Muscle of leg (tissue), 3 donors: ENCODE measurements at regions not wholly inside any gene's neighbourhood (a gene's known extent, or its start where the extent isn't known, plus 50 kb on each side); places are given as distances from the start of the nearest gene placed in this dataset.

Source experiments
- DNase-seq: peaks from one replicate; pipeline ENCODE4 v3.0.0; 2013
- H3K27ac ChIP-seq: one replicate; pipeline ENCODE4 v1.5.1; 2013; ENCODE audit warnings: mild to moderate bottlenecking, low read length, control low read depth
- H3K27me3 ChIP-seq: one replicate; pipeline ENCODE4 v1.6.1; 2013; ENCODE audit warnings: low read length; ENCODE audit not compliant: control insufficient read depth, insufficient read depth
- H3K36me3 ChIP-seq: one replicate; pipeline ENCODE4 v1.6.1; 2013; ENCODE audit warnings: low read length; ENCODE audit not compliant: control insufficient read depth, insufficient read depth
- H3K4me1 ChIP-seq: one replicate; pipeline ENCODE4 v1.6.1; 2013; ENCODE audit warnings: low read length; ENCODE audit not compliant: control insufficient read depth, insufficient read depth
- H3K4me3 ChIP-seq: one replicate; pipeline ENCODE4 v1.5.1; 2013; ENCODE audit warnings: low read length, control low read depth
- H3K9me3 ChIP-seq: replicated peaks from 2 replicates; pipeline ENCODE4 v1.6.1; 2013; ENCODE audit warnings: low read depth, low read length; ENCODE audit not compliant: control insufficient read depth
- WGBS: methylation state at CpG from one replicate; pipeline ENCODE4 v1.1.5; 2013; ENCODE audit warnings: missing lambda C conversion rate; ENCODE audit not compliant: insufficient coverage; 5-methylcytosine and 5-hydroxymethylcytosine counted together

- H3K27ac ChIP-seq, result no peak overlapping the region
- DNase-seq, result peak; percentile 26
- 67% methylated on average over 2 of the region's 2 CpGs for WGBS
- H3K4me3 ChIP-seq, result no peak overlapping the region
- no peaks in the 10 kb centered on the region for H3K9me3 ChIP-seq
- peaks cover 6% of the 10 kb centered on the region for H3K4me1 ChIP-seq
- no peaks in the 10 kb centered on the region for H3K27me3 ChIP-seq
- no peaks in the 10 kb centered on the region for H3K36me3 ChIP-seq
Measured at GRCh38 chr5:58022055-58022454, 437.8 kb downstream of the PLK2 start.

GRCh38 chr5:58021466-58021865, 438.4 kb downstream of the PLK2 start:
- no CpG with 5 or more reads among the region's 3 CpGs for WGBS
- Histone ChIP-seq H3K27me3 (no peaks in the 10 kb centered on the region), H3K4me3 (no peak overlapping the region), H3K27ac (no peak overlapping the region), H3K9me3 (no peaks in the 10 kb centered on the region), H3K4me1 (peaks cover 7% of the 10 kb centered on the region), H3K36me3 (no peaks in the 10 kb centered on the region)
- no peak for DNase-seq

GRCh38 chr5:58019614-58020013, 440.3 kb downstream of the PLK2 start:
- Histone ChIP-seq H3K4me3 (no peak overlapping the region), H3K27me3 (no peaks in the 10 kb centered on the region), H3K9me3 (no peaks in the 10 kb centered on the region), H3K36me3 (no peaks in the 10 kb centered on the region), H3K4me1 (peaks cover 8% of the 10 kb centered on the region), H3K27ac (no peak overlapping the region)
- DNase-seq, result peak; percentile 37
- 22% methylated on average over 2 of the region's 3 CpGs for WGBS

GRCh38 chr5:58018016-58018415, 441.9 kb downstream of the PLK2 start:
- Histone ChIP-seq H3K36me3 (no peaks in the 10 kb centered on the region), H3K27ac (no peak overlapping the region), H3K4me1 (peaks cover 8% of the 10 kb centered on the region), H3K4me3 (no peak overlapping the region), H3K27me3 (no peaks in the 10 kb centered on the region), H3K9me3 (no peaks in the 10 kb centered on the region)
- no peak for DNase-seq
- no CpG with 5 or more reads among the region's 1 CpG for WGBS

- DNase-seq, result no peak
- Histone ChIP-seq H3K36me3 (no peaks in the 10 kb centered on the region), H3K27ac (no peak overlapping the region), H3K9me3 (no peaks in the 10 kb centered on the region), H3K27me3 (no peaks in the 10 kb centered on the region), H3K4me1 (peaks cover 6% of the 10 kb centered on the region), H3K4me3 (no peak overlapping the region)
- WGBS, result no CpG with 5 or more reads among the region's 2 CpGs
Measured at GRCh38 chr5:58016877-58017276, 443.0 kb downstream of the PLK2 start.

- no peak overlapping the region for H3K27ac ChIP-seq
- no peaks in the 10 kb centered on the region for H3K9me3 ChIP-seq
- no peaks in the 10 kb centered on the region for H3K27me3 ChIP-seq
- WGBS, result 40% methylated on average over 5 of the region's 6 CpGs
- H3K4me3 ChIP-seq, result no peak overlapping the region
- peak; percentile 13 for DNase-seq
- H3K4me1 ChIP-seq, result peaks cover 6% of the 10 kb centered on the region
- no peaks in the 10 kb centered on the region for H3K36me3 ChIP-seq
Measured at GRCh38 chr5:58016358-58016757, 443.5 kb downstream of the PLK2 start.

- Histone ChIP-seq H3K4me3 (no peak overlapping the region), H3K9me3 (no peaks in the 10 kb centered on the region), H3K27me3 (no peaks in the 10 kb centered on the region), H3K36me3 (no peaks in the 10 kb centered on the region), H3K4me1 (peaks cover 6% of the 10 kb centered on the region), H3K27ac (no peak overlapping the region)
- DNase-seq, result no peak
- 93% methylated on average over 2 of the region's 3 CpGs for WGBS
Measured at GRCh38 chr5:58015175-58015574, 444.7 kb downstream of the PLK2 start.

- Histone ChIP-seq H3K27ac (no peak overlapping the region), H3K4me3 (no peak overlapping the region), H3K9me3 (no peaks in the 10 kb centered on the region), H3K36me3 (no peaks in the 10 kb centered on the region), H3K4me1 (peaks cover 2% of the 10 kb centered on the region), H3K27me3 (no peaks in the 10 kb centered on the region)
- 87% methylated on average over 3 of the region's 9 CpGs for WGBS
- no peak for DNase-seq
Measured at GRCh38 chr5:58013542-58014258, 446.2 kb downstream of the PLK2 start.

GRCh38 chr5:58012801-58013315, 447.0 kb downstream of the PLK2 start:
- 100% methylated on average over 1 of the region's 3 CpGs for WGBS
- Histone ChIP-seq H3K27me3 (no peaks in the 10 kb centered on the region), H3K4me3 (no peak overlapping the region), H3K9me3 (no peaks in the 10 kb centered on the region), H3K36me3 (no peaks in the 10 kb centered on the region), H3K27ac (no peak overlapping the region), H3K4me1 (peaks cover 2% of the 10 kb centered on the region)
- no peak for DNase-seq

GRCh38 chr5:58012102-58012501, 447.8 kb downstream of the PLK2 start:
- Histone ChIP-seq H3K27me3 (no peaks in the 10 kb centered on the region), H3K36me3 (no peaks in the 10 kb centered on the region), H3K4me3 (no peak overlapping the region), H3K9me3 (no peaks in the 10 kb centered on the region), H3K4me1 (peaks cover 2% of the 10 kb centered on the region), H3K27ac (no peak overlapping the region)
- DNase-seq, result no peak
- no CpG with 5 or more reads among the region's 1 CpG for WGBS

- no peak for DNase-seq
- no peaks in the 10 kb centered on the region for H3K36me3 ChIP-seq
- H3K27me3 ChIP-seq, result no peaks in the 10 kb centered on the region
- H3K4me3 ChIP-seq, result no peak overlapping the region
- H3K27ac ChIP-seq, result no peak overlapping the region
- H3K4me1 ChIP-seq, result no peaks in the 10 kb centered on the region
- no peaks in the 10 kb centered on the region for H3K9me3 ChIP-seq
- WGBS, result no CpG with 5 or more reads among the region's 4 CpGs
Measured at GRCh38 chr5:58011301-58011700, 448.6 kb downstream of the PLK2 start.
